ENCODE measurements at regions not wholly inside any gene's neighbourhood (a gene's known extent, or its start where the extent isn't known, plus 50 kb on each side); places are given as distances from the start of the nearest gene placed in this dataset.

DNA sequence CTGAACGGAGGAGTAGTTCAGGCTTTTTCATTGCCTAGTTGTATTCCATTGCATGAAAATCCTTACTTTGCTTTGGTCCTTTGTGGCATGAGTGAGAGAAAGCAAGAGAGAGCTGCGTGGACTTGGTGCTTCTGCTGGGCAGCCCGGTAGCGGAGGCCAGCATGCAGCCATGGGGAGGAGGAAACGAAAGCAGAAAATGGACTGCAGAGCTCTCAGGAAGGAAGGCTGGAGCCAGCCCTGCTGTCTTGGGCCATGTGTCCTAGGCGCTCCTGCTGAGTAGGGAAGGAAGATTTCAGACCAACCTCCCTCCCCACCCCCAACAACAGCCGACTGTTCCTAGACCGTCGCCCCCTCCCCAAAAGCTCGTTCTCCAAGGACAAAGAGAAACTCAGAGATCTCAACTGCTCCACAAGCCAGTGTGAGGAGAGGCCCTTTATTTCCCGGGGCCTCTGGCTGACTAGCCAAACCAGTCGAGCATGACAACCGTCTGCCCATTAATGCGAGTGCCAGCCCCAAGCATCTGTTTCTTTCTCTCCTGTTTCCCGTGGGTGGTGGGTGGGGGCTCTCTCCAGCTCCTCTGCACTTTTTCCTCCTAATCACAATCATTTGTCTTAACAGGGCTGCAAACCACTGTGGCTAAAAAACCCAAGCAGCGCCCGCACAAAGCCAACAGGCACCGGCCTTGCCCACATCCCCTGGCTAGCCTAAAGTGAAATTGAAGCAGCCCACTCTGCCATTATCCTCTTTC, 66.8 kb upstream of the FZD7 start:
- TF ChIP-seq EP300 (IDR thresholded peaks at IDR 0.05; ENCODE audit: low read depth) (no peak), POLR2A (IDR thresholded peaks at IDR 0.05) (no peak)

Data from transverse colon (tissue), 1 donor.